ENCODE measurements at regions not wholly inside any gene's neighbourhood (a gene's known extent, or its start where the extent isn't known, plus 50 kb on each side); places are given as distances from the start of the nearest gene placed in this dataset.
"Not testable (repeated sequence)": the region's sequence is repeated elsewhere in the genome, so short reads cannot be mapped to it uniquely, and the experiment has no call there.

DNA sequence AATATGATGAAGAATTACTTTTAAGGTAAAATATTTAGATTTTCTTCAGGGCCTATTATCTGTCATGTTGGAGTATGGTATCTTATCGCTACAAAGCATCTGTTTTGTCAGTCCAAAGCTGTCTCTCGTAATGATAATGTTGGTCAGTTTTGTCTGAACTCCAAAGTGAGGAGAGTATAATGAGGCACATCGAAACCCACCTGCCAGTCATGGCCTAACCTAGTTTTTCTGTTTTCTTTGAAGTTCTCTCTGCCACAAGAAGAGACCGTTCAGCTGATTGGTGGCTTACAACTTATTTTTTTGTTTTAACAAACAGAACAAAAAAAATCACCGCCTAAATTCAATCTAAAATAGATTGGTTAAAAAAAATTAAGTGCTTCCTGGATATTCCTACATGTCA is 1387.9 kb downstream of the RPIA start:
- TF ChIP-seq, protein P1, sequence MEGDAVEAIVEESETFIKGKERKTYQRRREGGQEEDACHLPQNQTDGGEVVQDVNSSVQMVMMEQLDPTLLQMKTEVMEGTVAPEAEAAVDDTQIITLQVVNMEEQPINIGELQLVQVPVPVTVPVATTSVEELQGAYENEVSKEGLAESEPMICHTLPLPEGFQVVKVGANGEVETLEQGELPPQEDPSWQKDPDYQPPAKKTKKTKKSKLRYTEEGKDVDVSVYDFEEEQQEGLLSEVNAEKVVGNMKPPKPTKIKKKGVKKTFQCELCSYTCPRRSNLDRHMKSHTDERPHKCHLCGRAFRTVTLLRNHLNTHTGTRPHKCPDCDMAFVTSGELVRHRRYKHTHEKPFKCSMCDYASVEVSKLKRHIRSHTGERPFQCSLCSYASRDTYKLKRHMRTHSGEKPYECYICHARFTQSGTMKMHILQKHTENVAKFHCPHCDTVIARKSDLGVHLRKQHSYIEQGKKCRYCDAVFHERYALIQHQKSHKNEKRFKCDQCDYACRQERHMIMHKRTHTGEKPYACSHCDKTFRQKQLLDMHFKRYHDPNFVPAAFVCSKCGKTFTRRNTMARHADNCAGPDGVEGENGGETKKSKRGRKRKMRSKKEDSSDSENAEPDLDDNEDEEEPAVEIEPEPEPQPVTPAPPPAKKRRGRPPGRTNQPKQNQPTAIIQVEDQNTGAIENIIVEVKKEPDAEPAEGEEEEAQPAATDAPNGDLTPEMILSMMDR (IDR thresholded peaks at IDR 0.05; ENCODE audit: poor library complexity): no peak
- TF ChIP-seq EZH2 (IDR thresholded peaks at IDR 0.05; ENCODE audit: borderline replicate concordance) (no peak), EZH2phosphoT487 (IDR thresholded peaks at IDR 0.05; ENCODE audit: low read depth, severe bottlenecking, unreplicated experiment) (no peak)
- Histone ChIP-seq H3K9me2 (replicated peaks; ENCODE audit: insufficient read depth) (no peaks in the 10 kb centered on the region), H4K20me1 (ENCODE audit: insufficient read depth, poor library complexity, severe bottlenecking) (no peaks in the 10 kb centered on the region), H3K9me3 (ENCODE audit: low read depth) (no peaks in the 10 kb centered on the region), H3K27me3 (no peaks in the 10 kb centered on the region), H2AFZ (no peak overlapping the region), H3K4me2 (no peak overlapping the region), H3K79me2 (no peaks in the 10 kb centered on the region), H3K4me1 (ENCODE audit: insufficient read depth) (no peaks in the 10 kb centered on the region), H3K27ac (no peak overlapping the region), H3K4me3 (no peak overlapping the region), H3K36me3 (replicated peaks; ENCODE audit: insufficient read depth, low read depth) (no peaks in the 10 kb centered on the region)
- DNase-seq (ENCODE audit: low spot score): no peak
- 37% methylated on average over 5 of the region's 5 CpGs for WGBS (ENCODE audit: low lambda C conversion rate, missing lambda C conversion rate)

DNA sequence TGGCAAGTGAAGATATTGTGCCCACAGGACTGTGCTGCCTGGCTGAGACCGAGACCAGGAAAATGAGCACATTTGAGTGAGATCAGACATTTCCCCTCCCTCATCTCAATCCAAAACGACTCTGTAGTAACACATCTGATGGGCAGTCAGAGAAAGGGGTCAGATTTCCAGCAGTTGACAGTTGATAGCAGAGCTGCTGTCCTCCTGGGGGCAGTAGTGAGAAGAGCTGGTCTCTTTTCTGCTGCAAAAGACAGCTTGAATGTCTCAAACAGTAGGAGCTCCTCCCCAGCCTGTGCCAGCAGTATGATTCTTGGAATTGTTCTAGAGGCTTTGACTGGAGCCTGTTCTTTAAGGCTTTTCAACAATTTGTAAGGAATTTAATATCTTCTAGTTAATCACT is 1396.3 kb downstream of the RPIA start:
- 30% methylated on average over 2 of the region's 2 CpGs for WGBS (ENCODE audit: low lambda C conversion rate, missing lambda C conversion rate)
- H3K4me1 ChIP-seq (ENCODE audit: insufficient read depth); H3K9me3 ChIP-seq (ENCODE audit: low read depth); DNase-seq (ENCODE audit: low spot score); H3K27ac ChIP-seq; H4K20me1 ChIP-seq (ENCODE audit: insufficient read depth, poor library complexity, severe bottlenecking); H3K79me2 ChIP-seq; H3K9me2 ChIP-seq (replicated peaks; ENCODE audit: insufficient read depth); H3K27me3 ChIP-seq; H3K4me3 ChIP-seq; H3K4me2 ChIP-seq; H3K36me3 ChIP-seq (replicated peaks; ENCODE audit: insufficient read depth, low read depth); H2AFZ ChIP-seq: not testable (repeated sequence)

DNA sequence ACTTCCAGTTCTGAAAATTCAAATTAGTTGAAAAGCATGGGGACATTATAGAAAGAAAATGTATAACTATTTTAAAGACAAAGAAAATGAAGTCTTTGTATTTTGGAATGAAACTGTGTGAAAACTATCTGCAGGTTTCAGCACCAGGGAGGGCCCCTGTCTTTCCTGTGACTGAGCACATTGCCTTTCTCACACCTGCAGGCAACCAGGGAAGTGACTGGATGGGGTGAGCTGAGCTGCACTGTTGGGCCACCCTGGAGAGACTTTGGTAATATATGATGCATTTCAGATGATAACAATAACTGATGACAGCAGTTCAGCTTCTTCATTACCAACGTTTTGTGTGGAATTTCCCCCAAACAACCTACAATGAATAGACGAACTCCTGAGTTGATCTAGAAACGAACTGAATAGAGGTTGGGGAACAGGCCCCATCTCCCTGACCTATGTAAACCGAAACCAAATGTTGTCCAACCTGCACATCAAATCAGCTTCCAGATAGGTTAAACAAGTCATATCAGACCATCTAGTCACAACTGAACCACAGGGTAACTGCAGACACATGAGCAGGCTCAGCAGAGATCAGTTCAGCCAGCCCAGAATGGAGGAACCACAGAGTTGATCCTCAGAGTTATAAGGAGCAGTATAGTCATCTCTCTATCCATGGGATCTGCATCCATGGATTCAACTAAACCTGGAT is 1402.2 kb downstream of the RPIA start:
- H3K79me2 ChIP-seq; H3K27ac ChIP-seq; H4K20me1 ChIP-seq (ENCODE audit: insufficient read depth, poor library complexity, severe bottlenecking); H3K4me2 ChIP-seq; H3K27me3 ChIP-seq; H3K9me3 ChIP-seq (ENCODE audit: low read depth); DNase-seq (ENCODE audit: low spot score); H3K4me3 ChIP-seq; H3K9me2 ChIP-seq (replicated peaks; ENCODE audit: insufficient read depth); H3K4me1 ChIP-seq (ENCODE audit: insufficient read depth); H2AFZ ChIP-seq; H3K36me3 ChIP-seq (replicated peaks; ENCODE audit: insufficient read depth, low read depth): not testable (repeated sequence)
- 46% methylated on average over 2 of the region's 4 CpGs for WGBS (ENCODE audit: low lambda C conversion rate, missing lambda C conversion rate)

DNA sequence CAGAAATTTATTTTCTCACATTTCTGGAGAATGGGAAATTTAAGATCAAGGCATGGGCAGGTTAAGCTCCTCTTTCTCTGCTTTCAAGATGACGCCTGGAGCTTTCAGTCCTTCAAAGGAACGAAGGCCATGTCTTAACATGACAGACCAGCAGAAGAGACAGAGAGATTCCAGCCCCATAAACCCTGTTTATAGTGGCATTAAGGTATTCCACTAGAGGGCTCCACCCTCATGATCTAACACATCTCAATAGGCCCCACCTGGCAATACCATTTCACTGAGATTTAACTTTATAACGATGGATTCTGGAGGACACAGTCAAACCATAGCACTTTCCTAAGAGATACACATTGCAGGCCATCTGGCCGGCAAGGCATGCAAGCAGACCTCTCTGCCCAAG is 1406.1 kb downstream of the RPIA start:
- DNase-seq (ENCODE audit: low spot score); H3K36me3 ChIP-seq (replicated peaks; ENCODE audit: insufficient read depth, low read depth): not testable (repeated sequence)

DNA sequence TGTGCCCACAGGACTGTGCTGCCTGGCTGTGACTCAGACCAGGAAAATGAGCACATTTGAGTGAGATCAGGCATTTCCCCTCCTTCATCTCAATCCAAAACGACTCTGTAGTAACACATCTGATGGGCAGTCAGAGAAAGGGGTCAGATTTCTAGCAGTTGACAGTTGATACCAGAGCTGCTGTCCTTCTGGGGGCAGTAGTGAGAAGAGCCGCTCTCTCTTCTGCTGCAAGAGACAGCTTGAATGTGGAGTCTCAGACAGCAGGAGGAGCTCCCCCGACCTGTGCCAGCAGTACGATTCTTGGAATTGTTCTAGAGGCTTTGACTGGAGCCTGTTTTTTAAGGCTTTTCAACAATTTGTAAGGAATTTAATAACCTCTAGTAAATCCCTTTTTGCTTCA is 1413.7 kb downstream of the RPIA start:
- H3K9me3 ChIP-seq (ENCODE audit: low read depth); H3K79me2 ChIP-seq; H4K20me1 ChIP-seq (ENCODE audit: insufficient read depth, poor library complexity, severe bottlenecking); H3K27ac ChIP-seq; H3K36me3 ChIP-seq (replicated peaks; ENCODE audit: insufficient read depth, low read depth); H2AFZ ChIP-seq; H3K27me3 ChIP-seq; H3K4me3 ChIP-seq; DNase-seq (ENCODE audit: low spot score); H3K4me2 ChIP-seq; H3K4me1 ChIP-seq (ENCODE audit: insufficient read depth); H3K9me2 ChIP-seq (replicated peaks; ENCODE audit: insufficient read depth): not testable (repeated sequence)
- 55% methylated on average over 4 of the region's 4 CpGs for WGBS (ENCODE audit: low lambda C conversion rate, missing lambda C conversion rate)

More for the DNA sequence above, 1406.1 kb downstream of the RPIA start:
- not testable (repeated sequence) for H3K4me1 ChIP-seq (ENCODE audit: insufficient read depth); H3K4me2 ChIP-seq; H4K20me1 ChIP-seq (ENCODE audit: insufficient read depth, poor library complexity, severe bottlenecking); H3K27ac ChIP-seq; H3K4me3 ChIP-seq; H2AFZ ChIP-seq; H3K9me3 ChIP-seq (ENCODE audit: low read depth); H3K27me3 ChIP-seq; H3K79me2 ChIP-seq; H3K9me2 ChIP-seq (replicated peaks; ENCODE audit: insufficient read depth)
- 32% methylated on average over 4 of the region's 4 CpGs for WGBS (ENCODE audit: low lambda C conversion rate, missing lambda C conversion rate)

DNA sequence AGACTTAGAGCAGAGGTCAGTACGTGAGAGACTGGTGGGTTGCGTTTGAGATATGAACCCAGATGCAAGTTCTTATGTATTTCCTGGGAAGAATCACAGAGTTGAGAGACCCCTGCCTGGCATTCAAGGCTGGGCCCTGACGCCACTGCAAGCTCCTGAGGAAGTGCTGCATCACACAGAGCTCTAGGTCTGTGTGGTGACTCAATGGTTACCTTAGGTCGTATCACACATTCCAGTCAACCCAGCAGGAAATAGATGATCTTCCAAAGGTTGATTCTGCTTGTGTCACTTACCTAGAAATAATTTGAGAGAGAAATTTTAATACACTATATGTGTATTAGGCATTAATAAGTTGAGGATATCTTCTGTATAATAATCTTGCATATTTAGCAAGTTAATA is 1431.9 kb downstream of the RPIA start:
- H3K9me3 ChIP-seq (ENCODE audit: low read depth); H3K9me2 ChIP-seq (replicated peaks; ENCODE audit: insufficient read depth); H3K27ac ChIP-seq; H3K27me3 ChIP-seq; DNase-seq (ENCODE audit: low spot score); H4K20me1 ChIP-seq (ENCODE audit: insufficient read depth, poor library complexity, severe bottlenecking); H3K4me1 ChIP-seq (ENCODE audit: insufficient read depth); H3K36me3 ChIP-seq (replicated peaks; ENCODE audit: insufficient read depth, low read depth); H3K79me2 ChIP-seq; H3K4me2 ChIP-seq; H2AFZ ChIP-seq; H3K4me3 ChIP-seq: not testable (repeated sequence)
- 53% methylated on average over 4 of the region's 4 CpGs for WGBS (ENCODE audit: low lambda C conversion rate, missing lambda C conversion rate)

DNA sequence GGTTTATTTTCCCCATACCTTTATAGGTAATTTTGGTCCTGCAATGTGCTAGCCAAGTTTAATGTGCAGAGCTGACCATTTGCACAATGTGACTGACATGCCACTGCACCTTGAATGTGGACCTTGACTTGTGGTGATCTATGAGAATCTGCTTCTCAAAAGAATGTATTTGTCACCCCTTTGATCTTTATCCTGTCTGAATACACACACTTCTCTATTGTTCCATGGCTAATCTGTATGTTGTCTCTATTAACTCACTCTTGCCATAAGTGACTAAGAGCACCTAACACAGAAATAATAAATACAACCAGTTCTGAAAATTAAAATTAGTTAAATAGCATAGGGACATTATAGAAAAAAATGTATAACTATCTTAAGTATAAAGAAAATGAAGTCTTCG is 1447.6 kb downstream of the RPIA start:
- not testable (repeated sequence) for H3K27me3 ChIP-seq; H3K4me1 ChIP-seq (ENCODE audit: insufficient read depth); H3K9me3 ChIP-seq (ENCODE audit: low read depth); H3K36me3 ChIP-seq (replicated peaks; ENCODE audit: insufficient read depth, low read depth); H3K79me2 ChIP-seq; H3K9me2 ChIP-seq (replicated peaks; ENCODE audit: insufficient read depth); H3K4me3 ChIP-seq; H2AFZ ChIP-seq; DNase-seq (ENCODE audit: low spot score); H4K20me1 ChIP-seq (ENCODE audit: insufficient read depth, poor library complexity, severe bottlenecking); H3K27ac ChIP-seq; H3K4me2 ChIP-seq
- 85% methylated on average over 1 of the region's 1 CpG for WGBS (ENCODE audit: low lambda C conversion rate, missing lambda C conversion rate)

DNA sequence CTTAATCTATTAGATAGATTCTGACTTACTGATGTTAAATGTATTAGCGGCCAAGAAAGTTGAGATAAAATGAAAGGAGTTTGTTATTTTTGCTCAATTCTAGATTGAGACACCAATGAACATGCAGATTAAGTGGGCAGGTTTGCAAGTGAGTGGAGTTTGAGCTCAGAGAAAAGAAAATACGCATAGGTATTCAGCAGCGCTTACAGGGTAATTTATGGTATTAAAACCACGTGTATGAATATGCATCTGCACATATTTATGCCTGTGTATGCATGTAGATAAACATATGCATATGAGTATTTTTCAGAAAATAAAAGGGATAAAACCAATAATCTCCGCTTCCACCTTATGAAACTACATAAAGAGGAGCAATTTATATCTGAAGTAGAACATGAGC is 1450.1 kb downstream of the RPIA start:
- not testable (repeated sequence) for H2AFZ ChIP-seq; H3K27ac ChIP-seq; H4K20me1 ChIP-seq (ENCODE audit: insufficient read depth, poor library complexity, severe bottlenecking); H3K79me2 ChIP-seq; H3K4me1 ChIP-seq (ENCODE audit: insufficient read depth); H3K4me3 ChIP-seq; H3K9me2 ChIP-seq (replicated peaks; ENCODE audit: insufficient read depth); DNase-seq (ENCODE audit: low spot score); H3K4me2 ChIP-seq; H3K27me3 ChIP-seq; H3K9me3 ChIP-seq (ENCODE audit: low read depth); H3K36me3 ChIP-seq (replicated peaks; ENCODE audit: insufficient read depth, low read depth)
- 27% methylated on average over 5 of the region's 5 CpGs for WGBS (ENCODE audit: low lambda C conversion rate, missing lambda C conversion rate)
